ENCODE measurements at regions not wholly inside any gene's neighbourhood (a gene's known extent, or its start where the extent isn't known, plus 50 kb on each side); places are given as distances from the start of the nearest gene placed in this dataset.

- no peak for TF ChIP-seq POLR2A (IDR thresholded peaks at IDR 0.05)
- TF ChIP-seq CTCF (IDR thresholded peaks at IDR 0.05 in 8 of 11, conservative IDR thresholded peaks at IDR 0.05 in 3 of 11): no peak
- no peak for TF ChIP-seq POLR2AphosphoS5 (IDR thresholded peaks at IDR 0.05)
- Histone ChIP-seq H3K27me3 (replicated peaks in 1 of 7) (no peaks in the 10 kb centered on the region), H3K36me3 (no peaks in the 10 kb centered on the region), H3K4me3 (peak overlapping the region in 5 of 8 donors; percentile 12 to 54 (median 15)), H3K9me3 (no peaks in the 10 kb centered on the region), H3K27ac (peak overlapping the region in 6 of 8 donors; percentile 3 to 56 (median 28)), H3K4me1 (peaks cover 0 to 16% (median 4%) of the 10 kb centered on the region in 6 donors)
- WGBS, 5 donors: 9 to 30% (median 18%) methylated on average over 6 of the region's 6 CpGs
- DNase-seq: no peak
- intact Hi-C loops (cut with DNase I; ENCODE audit: low total_unique reads): loop anchor here (10.0 kb wide), 1 partner anchor 103 kb away; no protein-coding TSS in a partner anchor
Observed at GRCh38 chr5:100731768-100732167, 171.3 kb downstream of the ST8SIA4 start.

GRCh38 chr5:100746730-100747129, 156.4 kb downstream of the ST8SIA4 start:
- no peak for DNase-seq
- WGBS, 5 donors: 11 to 28% (median 22%) methylated on average over 1 of the region's 1 CpG

GRCh38 chr5:100749771-100750284, 153.3 kb downstream of the ST8SIA4 start:
- DNase-seq: no peak
- Histone ChIP-seq H3K36me3 (no peaks in the 10 kb centered on the region), H3K4me1 (peaks cover 0 to 13% (median 8%) of the 10 kb centered on the region in 6 donors), H3K27me3 (replicated peaks in 1 of 7) (no peaks in the 10 kb centered on the region), H3K4me3 (no peak overlapping the region), H3K9me3 (no peaks in the 10 kb centered on the region), H3K27ac (no peak overlapping the region)
- 88 to 93% (median 90%) methylated on average over 8 of the region's 8 CpGs for WGBS, 5 donors
- TF ChIP-seq POLR2AphosphoS5 (IDR thresholded peaks at IDR 0.05) (no peak), CTCF (IDR thresholded peaks at IDR 0.05 in 8 of 11, conservative IDR thresholded peaks at IDR 0.05 in 3 of 11) (no peak), POLR2A (IDR thresholded peaks at IDR 0.05) (no peak)
- intact Hi-C loops (cut with DNase I; ENCODE audit: low total_unique reads): no loop called here

More at GRCh38 chr5:100746730-100747129, 156.4 kb downstream of the ST8SIA4 start:
- Histone ChIP-seq H3K27ac (peak overlapping the region in 2 of 8 donors; percentile 42 to 52), H3K36me3 (no peaks in the 10 kb centered on the region), H3K27me3 (replicated peaks in 1 of 7) (no peaks in the 10 kb centered on the region), H3K9me3 (no peaks in the 10 kb centered on the region), H3K4me1 (peaks cover 0 to 13% (median 8%) of the 10 kb centered on the region in 6 donors), H3K4me3 (peak overlapping the region in 1 of 8 donors; percentile 17)
- TF ChIP-seq POLR2A (IDR thresholded peaks at IDR 0.05): no peak
- no peak for TF ChIP-seq POLR2AphosphoS5 (IDR thresholded peaks at IDR 0.05)
- no peak for TF ChIP-seq CTCF (IDR thresholded peaks at IDR 0.05 in 8 of 11, conservative IDR thresholded peaks at IDR 0.05 in 3 of 11)
- intact Hi-C loops (cut with DNase I; ENCODE audit: low total_unique reads): no loop called here

- Histone ChIP-seq H3K4me3 (no peak overlapping the region), H3K9me3 (no peaks in the 10 kb centered on the region), H3K4me1 (no peaks in the 10 kb centered on the region), H3K27ac (no peak overlapping the region), H3K36me3 (no peaks in the 10 kb centered on the region), H3K27me3 (replicated peaks in 1 of 7) (no peaks in the 10 kb centered on the region)
- intact Hi-C loops (cut with DNase I; ENCODE audit: low total_unique reads): no loop called here
- 87 to 94% (median 93%) methylated on average over 2 of the region's 2 CpGs for WGBS, 5 donors
- DNase-seq: no peak
- no peak for TF ChIP-seq CTCF (IDR thresholded peaks at IDR 0.05 in 8 of 11, conservative IDR thresholded peaks at IDR 0.05 in 3 of 11)
- TF ChIP-seq POLR2A (IDR thresholded peaks at IDR 0.05): no peak
- no peak for TF ChIP-seq POLR2AphosphoS5 (IDR thresholded peaks at IDR 0.05)
Observed at GRCh38 chr5:100755435-100755834, 147.6 kb downstream of the ST8SIA4 start.
